WERI-Rb-1 (cell line): ENCODE measurements at regions not wholly inside any gene's neighbourhood (a gene's known extent, or its start where the extent isn't known, plus 50 kb on each side); places are given as distances from the start of the nearest gene placed in this dataset.

ENCODE experiments used
- DNase-seq: peaks from one replicate; pipeline ENCODE4 v3.0.0-alpha.2; 2020
- H3K27ac ChIP-seq: fragments of 250-450 bp; sonication (Bioruptor Pico); 2 replicates; pipeline ENCODE4 v1.5.1; 2020; ENCODE audit warnings: mild to moderate bottlenecking, moderate library complexity
- H3K27me3 ChIP-seq: fragments of 250-450 bp; sonication (Bioruptor Pico); 2 replicates; pipeline ENCODE4 v1.5.1; 2021; ENCODE audit warnings: mild to moderate bottlenecking, low read depth, moderate library complexity; ENCODE audit not compliant: insufficient read depth, severe bottlenecking
- H3K36me3 ChIP-seq: fragments of 250-450 bp; sonication (Bioruptor Pico); 2 replicates; pipeline ENCODE4 v1.5.1; 2020; ENCODE audit warnings: mild to moderate bottlenecking, moderate library complexity
- H3K4me3 ChIP-seq: 2 replicates; pipeline ENCODE4 v1.5.1; 2011; ENCODE audit warnings: low read depth, mild to moderate bottlenecking, control low read depth, low read length
- H3K9me3 ChIP-seq: fragments of 250-450 bp; sonication (Bioruptor Pico); 2 replicates; pipeline ENCODE4 v1.5.1; 2021; ENCODE audit warnings: mild to moderate bottlenecking, moderate library complexity; ENCODE audit not compliant: severe bottlenecking
- CTCF ChIP-seq: IDR thresholded peaks from 2 replicates; pipeline ENCODE4 v1.5.1; 2011; ENCODE audit warnings: low read depth, mild to moderate bottlenecking, control low read depth, inconsistent platforms, low read length

GRCh38 chr15:100807028-100807427 lies 72.6 kb upstream of the ALDH1A3 start:
- H3K36me3 ChIP-seq = no peaks in the 10 kb centered on the region
- peaks cover 7% of the 10 kb centered on the region for H3K9me3 ChIP-seq
- H3K4me3 ChIP-seq = no peak overlapping the region
- H3K27ac ChIP-seq = no peak overlapping the region
- H3K27me3 ChIP-seq = no peaks in the 10 kb centered on the region
- DNase-seq = no peak
- no peak for TF ChIP-seq CTCF

DNA sequence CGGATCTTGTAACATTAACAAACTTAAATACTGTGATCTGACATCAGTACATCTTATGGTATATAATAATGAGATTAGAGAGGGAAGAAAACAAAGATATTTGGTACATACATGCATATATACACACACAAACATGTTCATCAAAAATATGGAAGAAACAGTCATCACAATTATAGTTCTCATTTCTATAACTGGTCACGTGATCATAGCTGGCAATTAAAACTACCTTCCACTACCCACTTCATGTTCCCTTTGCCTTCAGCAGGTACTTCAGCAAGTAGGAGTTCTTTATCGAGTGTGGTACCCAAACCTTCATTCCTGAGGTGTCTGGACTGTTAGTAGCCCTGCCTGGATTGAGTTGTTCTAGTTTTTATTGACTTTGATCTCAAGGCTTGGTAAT lies 70.9 kb upstream of the ALDH1A3 start:
- Histone ChIP-seq H3K27me3 (no peaks in the 10 kb centered on the region), H3K9me3 (peaks cover 8% of the 10 kb centered on the region), H3K4me3 (no peak overlapping the region), H3K36me3 (no peaks in the 10 kb centered on the region), H3K27ac (no peak overlapping the region)
- no peak for TF ChIP-seq CTCF
- DNase-seq = no peak

- Histone ChIP-seq H3K27ac (no peak overlapping the region), H3K36me3 (no peaks in the 10 kb centered on the region), H3K4me3 (no peak overlapping the region), H3K9me3 (peaks cover 11% of the 10 kb centered on the region), H3K27me3 (no peaks in the 10 kb centered on the region)
- DNase-seq = no peak
- TF ChIP-seq CTCF = no peak
These were observed 70.5 kb upstream of the ALDH1A3 start for GRCh38 chr15:100809151-100809550.

GRCh38 chr15:100809587-100809986 lies 70.0 kb upstream of the ALDH1A3 start:
- Histone ChIP-seq H3K27me3 (no peaks in the 10 kb centered on the region), H3K27ac (no peak overlapping the region), H3K9me3 (peaks cover 11% of the 10 kb centered on the region), H3K36me3 (no peaks in the 10 kb centered on the region), H3K4me3 (no peak overlapping the region)
- no peak for TF ChIP-seq CTCF
- DNase-seq = no peak

- Histone ChIP-seq H3K4me3 (no peak overlapping the region), H3K9me3 (peaks cover 11% of the 10 kb centered on the region), H3K36me3 (no peaks in the 10 kb centered on the region), H3K27me3 (no peaks in the 10 kb centered on the region), H3K27ac (no peak overlapping the region)
- no peak for TF ChIP-seq CTCF
- DNase-seq = no peak
These were observed 69.4 kb upstream of the ALDH1A3 start for GRCh38 chr15:100810229-100810628.

DNA sequence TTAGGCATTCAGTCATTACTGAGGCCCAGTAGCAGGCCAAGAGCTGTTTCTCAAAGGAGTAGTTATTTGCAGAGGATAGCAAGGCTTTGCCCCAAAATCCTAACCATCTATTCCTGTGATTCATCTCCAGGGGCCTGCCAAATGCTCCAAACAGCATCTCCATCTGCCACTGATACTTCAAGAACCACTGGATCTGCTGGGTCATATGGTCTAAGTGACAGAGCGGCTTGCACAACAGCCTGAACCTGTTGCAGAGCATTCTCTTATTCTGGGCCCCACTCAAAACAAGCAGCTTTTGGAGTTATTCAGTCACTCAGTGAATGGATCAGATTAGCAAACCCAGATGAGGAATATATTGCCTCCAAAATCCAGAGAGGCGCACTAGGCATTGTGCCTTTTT lies 68.8 kb upstream of the ALDH1A3 start:
- no peak for TF ChIP-seq CTCF
- Histone ChIP-seq H3K9me3 (peaks cover 15% of the 10 kb centered on the region), H3K4me3 (no peak overlapping the region), H3K27ac (no peak overlapping the region), H3K27me3 (no peaks in the 10 kb centered on the region), H3K36me3 (no peaks in the 10 kb centered on the region)
- DNase-seq = no peak
